ENCODE measurements at regions not wholly inside any gene's neighbourhood (a gene's known extent, or its start where the extent isn't known, plus 50 kb on each side); places are given as distances from the start of the nearest gene placed in this dataset.

GRCh38 chr11:103832762-103833161 lies 203.7 kb upstream of the DDI1 start:
- Histone ChIP-seq H2AFZ (ENCODE audit: low read depth, low read length) (no peak overlapping the region), H3K36me3 (ENCODE audit: insufficient read depth, low read length) (no peaks in the 10 kb centered on the region), H3K27me3 (ENCODE audit: insufficient read depth, low read depth, low read length) (no peaks in the 10 kb centered on the region)

GRCh38 chr11:103842191-103842590 lies 194.2 kb upstream of the DDI1 start:
- H3K9ac ChIP-seq (ENCODE audit: low read length): no peak overlapping the region
- H3K9me2 ChIP-seq (ENCODE audit: insufficient read depth, low read length): no peaks in the 10 kb centered on the region
- no peak overlapping the region for H3K4me2 ChIP-seq (ENCODE audit: low read length)
- no peak overlapping the region for H3K4me3 ChIP-seq (ENCODE audit: low read length)
- H2AFZ ChIP-seq (ENCODE audit: low read depth, low read length): no peak overlapping the region
- H3K27me3 ChIP-seq (ENCODE audit: insufficient read depth, low read depth, low read length): no peaks in the 10 kb centered on the region
- no peaks in the 10 kb centered on the region for H3F3A ChIP-seq (ENCODE audit: insufficient read depth, low read length, poor library complexity, severe bottlenecking)
- no peaks in the 10 kb centered on the region for H3K36me3 ChIP-seq (ENCODE audit: insufficient read depth, low read length)
- H3K79me2 ChIP-seq (replicated peaks; ENCODE audit: insufficient read depth, low read length): no peaks in the 10 kb centered on the region
- no peaks in the 10 kb centered on the region for H3K9me3 ChIP-seq (ENCODE audit: low read length)
- H4K20me1 ChIP-seq (ENCODE audit: insufficient read depth): no peaks in the 10 kb centered on the region
- H3K27ac ChIP-seq (ENCODE audit: low read length): no peak overlapping the region
- no peak for TF ChIP-seq EP300 (conservative IDR thresholded peaks at IDR 0.05; ENCODE audit: poor library complexity, severe bottlenecking)
- TF ChIP-seq TAF1 (IDR thresholded peaks at IDR 0.05; ENCODE audit: low read depth): no peak
- TF ChIP-seq SMC3 (conservative IDR thresholded peaks at IDR 0.05; ENCODE audit: poor library complexity): no peak
- no peak for TF ChIP-seq EZH2 (IDR thresholded peaks at IDR 0.05; ENCODE audit: borderline replicate concordance, insufficient read depth, low read length, poor library complexity, severe bottlenecking)
- no peak for TF ChIP-seq REST (IDR thresholded peaks at IDR 0.05; ENCODE audit: borderline replicate concordance)
- TF ChIP-seq RAD21 (conservative IDR thresholded peaks at IDR 0.05): no peak
- TF ChIP-seq POLR2AphosphoS5 (IDR thresholded peaks at IDR 0.05): no peak
- TF ChIP-seq MXI1 (conservative IDR thresholded peaks at IDR 0.05; ENCODE audit: poor library complexity, severe bottlenecking): no peak

More at GRCh38 chr11:103832762-103833161, 203.7 kb upstream of the DDI1 start:
- Histone ChIP-seq H3K4me3 (ENCODE audit: low read length) (no peak overlapping the region), H4K20me1 (ENCODE audit: insufficient read depth) (no peaks in the 10 kb centered on the region), H3F3A (ENCODE audit: insufficient read depth, low read length, poor library complexity, severe bottlenecking) (no peaks in the 10 kb centered on the region), H3K9me3 (ENCODE audit: low read length) (peaks cover 6% of the 10 kb centered on the region), H3K4me2 (ENCODE audit: low read length) (no peak overlapping the region), H3K9ac (ENCODE audit: low read length) (no peak overlapping the region), H3K9me2 (ENCODE audit: insufficient read depth, low read length) (no peaks in the 10 kb centered on the region), H3K79me2 (replicated peaks; ENCODE audit: insufficient read depth, low read length) (no peaks in the 10 kb centered on the region), H3K27ac (ENCODE audit: low read length) (no peak overlapping the region)
- no peak for TF ChIP-seq RAD21 (conservative IDR thresholded peaks at IDR 0.05)
- TF ChIP-seq SMC3 (conservative IDR thresholded peaks at IDR 0.05; ENCODE audit: poor library complexity): no peak
- TF ChIP-seq TAF1 (IDR thresholded peaks at IDR 0.05; ENCODE audit: low read depth): no peak
- TF ChIP-seq EZH2 (IDR thresholded peaks at IDR 0.05; ENCODE audit: borderline replicate concordance, insufficient read depth, low read length, poor library complexity, severe bottlenecking): no peak
- TF ChIP-seq POLR2AphosphoS5 (IDR thresholded peaks at IDR 0.05): no peak
- no peak for TF ChIP-seq MXI1 (conservative IDR thresholded peaks at IDR 0.05; ENCODE audit: poor library complexity, severe bottlenecking)
- no peak for TF ChIP-seq REST (IDR thresholded peaks at IDR 0.05; ENCODE audit: borderline replicate concordance)
- TF ChIP-seq CTCF (IDR thresholded peaks at IDR 0.05; ENCODE audit: poor library complexity, severe bottlenecking): no peak
- no peak for TF ChIP-seq EP300 (conservative IDR thresholded peaks at IDR 0.05; ENCODE audit: poor library complexity, severe bottlenecking)
